K562 (cell line): ENCODE measurements at regions not wholly inside any gene's neighbourhood (a gene's known extent, or its start where the extent isn't known, plus 50 kb on each side); places are given as distances from the start of the nearest gene placed in this dataset.

Experiments
- BRD4 ChIP-seq: fragments of 200-600 bp; sonication (generic); IDR thresholded peaks from 2 replicates; pipeline ENCODE4 v1.6.1; 2017; ENCODE audit warnings: inconsistent platforms
- CBX8 ChIP-seq: fragments of 200-600 bp; sonication (generic); IDR thresholded peaks from 2 replicates; pipeline ENCODE4 v1.6.1; 2012; ENCODE audit warnings: borderline replicate concordance, mixed run types, low read depth, mild to moderate bottlenecking, moderate library complexity, mixed read lengths, low read length, control low read depth, inconsistent platforms; ENCODE audit not compliant: poor library complexity, severe bottlenecking; ENCODE audit errors: extremely low read depth
- CHD4 ChIP-seq: fragments of 200-600 bp; sonication (generic); IDR thresholded peaks from 3 replicates; pipeline ENCODE4 v1.6.1; 2012; ENCODE audit warnings: low read depth, mild to moderate bottlenecking, mixed read lengths, low read length, inconsistent platforms; ENCODE audit not compliant: insufficient read depth, insufficient replicate concordance, poor library complexity, severe bottlenecking
- GTF3C2 ChIP-seq: IDR thresholded peaks from 3 replicates; pipeline ENCODE4 v1.6.1; 2011; ENCODE audit warnings: borderline replicate concordance, mild to moderate bottlenecking, moderate library complexity; ENCODE audit not compliant: insufficient read length; ENCODE audit errors: extremely low read depth
- HNRNPUL1 ChIP-seq: fragments of 200-400 bp; formaldehyde crosslinking; IDR thresholded peaks from 2 replicates; pipeline ENCODE4 v1.6.1; 2017; ENCODE audit warnings: low read length
- LEF1 ChIP-seq: fragments of 450-650 bp; IDR thresholded peaks from 2 replicates; pipeline ENCODE4 v1.6.1; 2016; ENCODE audit warnings: mild to moderate bottlenecking
- NR4A1 ChIP-seq, 2 experiments: fragments of 250-450 bp in 1 of 2; fragments of 450-650 bp in 1 of 2; sonication (Bioruptor Pico) in 1 of 2; IDR thresholded peaks; 2 replicates each; pipeline versions ENCODE4 v1.4.0 to v1.6.1; 2016 to 2020; ENCODE audit warnings: mild to moderate bottlenecking in 2 of 2, missing compliant biosample characterization in 1 of 2, missing genetic modification characterization in 1 of 2, moderate library complexity in 1 of 2
- PHB2 ChIP-seq: fragments of 450-650 bp; IDR thresholded peaks from 2 replicates; pipeline ENCODE4 v1.6.1; 2017; ENCODE audit warnings: low read depth
- RAD21 ChIP-seq, 2 experiments: fragments of 250-450 bp in 1 of 2; fragments of 450-650 bp in 1 of 2; sonication (Bioruptor Pico) in 1 of 2; formaldehyde crosslinking in 1 of 2; IDR thresholded peaks in 1 of 2; conservative IDR thresholded peaks in 1 of 2; 2 replicates each; pipeline versions ENCODE4 v1.4.0 to v1.8.0; 2020 to 2022; ENCODE audit warnings: mild to moderate bottlenecking in 2 of 2, moderate library complexity in 1 of 2
- SP1 ChIP-seq: sonication (generic); formaldehyde crosslinking; IDR thresholded peaks from 2 replicates; pipeline ENCODE4 v1.8.1; 2022; ENCODE audit warnings: mild to moderate bottlenecking, missing genetic modification reagents
- THRAP3 ChIP-seq: fragments of 450-650 bp; IDR thresholded peaks from 2 replicates; pipeline ENCODE4 v1.6.1; 2016; ENCODE audit warnings: mild to moderate bottlenecking, inconsistent platforms, borderline replicate concordance
- TSC22D4 ChIP-seq: fragments of 450-650 bp; IDR thresholded peaks from 2 replicates; pipeline ENCODE4 v1.6.1; 2016; ENCODE audit warnings: missing genetic modification characterization, missing biosample characterization, control low read depth
- ZNF444 ChIP-seq: fragments of 250-450 bp; sonication (Bioruptor Pico); IDR thresholded peaks from 2 replicates; pipeline ENCODE4 v1.4.0; 2020; ENCODE audit warnings: mild to moderate bottlenecking, moderate library complexity
- ZNF766 ChIP-seq: fragments of 200-800 bp; sonication (Bioruptor generic); conservative IDR thresholded peaks from 2 replicates; pipeline ENCODE4 v1.6.1; 2016; ENCODE audit warnings: missing genetic modification characterization, missing compliant biosample characterization

- TF ChIP-seq GTF3C2 (no peak), ZNF766 (no peak), ZNF444 (CRISPR knock-in tag) (no peak), BRD4 (no peak), RAD21 (CRISPR knock-in tag; conservative IDR thresholded peaks at IDR 0.05 in 1 of 2, IDR thresholded peaks at IDR 0.05 in 1 of 2) (no peak), HNRNPUL1 (no peak), THRAP3 (no peak), NR4A1 (CRISPR knock-in tag; IDR thresholded peaks at IDR 0.05) (no peak), NR4A1 (tag; IDR thresholded peaks at IDR 0.05) (no peak), TSC22D4 (tag) (no peak), CBX8 (no peak), SP1 (CRISPR knock-in tag) (no peak), LEF1 (no peak), PHB2 (no peak), CHD4 (no peak)
Measured at GRCh38 chr3:31137718-31138465, 243.4 kb upstream of the GADL1 start (continued).
